SK-MEL-5 (cell line): ENCODE measurements at regions not wholly inside any gene's neighbourhood (a gene's known extent, or its start where the extent isn't known, plus 50 kb on each side); places are given as distances from the start of the nearest gene placed in this dataset.

ENCODE experiments used
- DNase-seq: peaks from one replicate; pipeline ENCODE4 v3.0.0-alpha.2; 2016; ENCODE audit warnings: low read depth, low spot score
- in situ Hi-C: cut with HindIII; loops from 2 replicates; pipeline ENCODE4 v1.10.0; 2016; ENCODE audit warnings: low sequenced_read_pairs, high pct_unique_total_duplicates, low pct_unique_long_range_greater_than_20kb

DNA sequence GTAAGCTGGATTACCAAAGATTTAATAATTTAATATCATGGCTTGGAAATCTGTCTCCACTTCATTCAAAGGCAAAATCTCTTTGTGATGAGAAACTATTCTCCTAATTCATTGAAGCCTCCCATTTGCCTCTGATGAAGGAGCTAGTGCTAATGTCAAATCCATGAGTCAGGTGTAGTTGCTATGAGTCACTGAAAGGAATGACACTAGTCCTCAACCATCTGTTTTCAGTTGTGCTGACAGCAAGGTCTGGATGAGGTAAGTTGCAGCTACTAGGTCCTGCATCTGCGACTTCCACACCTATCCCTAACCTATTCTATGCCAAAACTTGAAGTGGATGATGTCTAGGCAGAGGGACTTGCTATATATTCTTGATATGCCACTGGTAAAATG, 324.0 kb upstream of the UBE2E3 start:
- in situ Hi-C loops: no loop called here
- no peak for DNase-seq

DNA sequence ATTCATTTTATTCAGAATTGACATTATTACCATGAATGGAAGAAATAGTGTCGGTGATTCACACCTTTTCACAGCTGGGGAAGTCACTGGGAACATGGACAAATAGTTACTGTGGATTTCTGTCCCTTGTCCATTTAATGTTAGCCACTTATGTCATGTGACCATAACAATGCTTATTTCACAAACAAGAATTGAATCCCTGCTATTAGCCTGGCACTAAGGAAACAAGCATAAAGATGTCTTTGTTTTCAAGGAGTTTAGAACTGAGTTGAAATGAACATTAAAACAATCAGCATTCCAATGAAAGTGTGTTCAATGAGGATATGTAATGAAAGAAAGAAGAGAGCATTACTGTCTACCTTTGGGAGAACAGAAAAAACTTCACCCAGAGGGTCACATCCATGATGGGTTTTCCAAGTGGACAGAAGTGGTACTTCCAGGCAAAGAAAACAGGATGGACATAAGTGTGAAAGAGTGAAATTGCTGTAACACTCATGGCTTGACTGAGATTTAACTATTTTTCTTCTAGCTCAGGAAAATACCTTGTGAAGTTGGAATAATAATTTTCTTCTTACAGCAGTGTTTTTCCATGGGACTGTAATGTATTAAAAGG, 324.5 kb upstream of the UBE2E3 start:
- peak; percentile 37 for DNase-seq
- in situ Hi-C loops: no loop called here

DNA sequence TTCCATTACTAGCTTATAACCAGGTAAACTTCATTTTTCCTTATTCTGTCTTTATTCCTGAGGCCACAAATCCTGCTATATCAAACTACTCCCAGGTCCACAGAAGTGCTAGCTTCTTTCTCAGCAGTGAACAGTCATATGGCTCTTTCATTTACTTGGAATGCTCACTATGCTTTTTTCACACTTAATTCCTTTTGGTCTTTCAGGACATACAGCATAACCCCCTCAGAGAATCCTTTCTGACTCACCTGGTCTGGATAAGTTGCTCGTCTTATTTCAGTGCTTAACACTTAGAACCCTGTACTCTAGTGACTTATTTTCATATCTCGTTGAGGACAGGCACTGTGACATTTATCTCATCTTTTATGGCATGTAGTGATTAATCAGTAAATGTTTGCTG, 325.0 kb upstream of the UBE2E3 start:
- in situ Hi-C loops: no loop called here
- no peak for DNase-seq

DNA sequence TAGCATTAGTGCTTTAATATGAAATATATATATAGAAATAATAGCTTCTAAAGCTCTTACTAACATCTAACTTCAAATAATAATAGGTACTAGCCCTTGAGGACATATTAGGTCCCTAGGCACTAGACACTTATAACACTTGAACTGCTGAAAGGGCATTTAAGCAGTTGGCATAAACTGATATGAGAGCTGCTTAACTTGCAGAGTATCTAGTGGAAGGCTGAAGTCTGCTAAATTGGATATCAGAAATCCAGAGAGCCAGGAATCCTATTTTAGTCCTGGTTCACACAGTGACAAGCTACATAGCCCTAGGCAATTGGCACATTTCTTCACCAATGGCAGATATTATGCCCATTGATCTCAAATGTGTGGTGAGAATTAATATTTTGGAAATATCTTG, 326.9 kb upstream of the UBE2E3 start:
- in situ Hi-C loops: no loop called here
- no peak for DNase-seq

DNA sequence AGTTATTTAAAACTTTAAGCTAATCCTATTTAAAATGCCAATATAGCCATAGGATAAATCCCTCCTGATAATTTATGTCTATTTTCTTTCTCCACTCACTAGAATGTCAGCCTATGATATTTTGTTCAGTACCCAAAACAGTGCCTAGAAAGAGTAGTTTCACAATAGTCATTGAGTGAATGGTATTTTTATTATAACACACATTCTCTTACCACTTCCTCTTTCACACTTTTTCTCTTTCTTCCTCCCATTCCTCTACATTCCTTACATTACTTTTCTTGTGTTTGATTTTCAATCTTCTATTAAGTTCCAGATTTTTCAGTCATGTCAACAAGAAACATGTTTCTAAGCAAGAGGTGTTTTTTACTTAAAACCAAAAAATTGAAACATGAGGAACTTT, 327.6 kb upstream of the UBE2E3 start:
- in situ Hi-C loops: no loop called here
- no peak for DNase-seq

DNA sequence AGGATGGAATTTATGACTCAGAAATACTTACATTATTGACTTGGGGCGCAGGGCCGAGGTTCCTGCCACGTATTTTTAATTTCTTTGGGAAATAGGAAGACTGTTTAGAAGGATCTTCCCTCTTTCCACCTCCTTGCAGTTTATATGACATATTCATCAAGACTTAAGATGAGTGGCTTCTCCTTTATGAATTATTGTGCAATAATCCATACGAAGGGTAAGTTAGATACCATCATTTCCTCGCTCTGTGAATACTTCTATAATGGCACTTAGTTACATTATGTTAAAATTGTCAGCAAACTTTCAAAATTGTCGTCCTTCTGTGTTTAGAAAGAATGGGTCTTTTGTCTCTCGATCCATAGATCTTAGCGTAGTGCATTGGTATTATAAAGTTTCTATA, 328.8 kb upstream of the UBE2E3 start:
- in situ Hi-C loops: no loop called here
- DNase-seq: no peak

DNA sequence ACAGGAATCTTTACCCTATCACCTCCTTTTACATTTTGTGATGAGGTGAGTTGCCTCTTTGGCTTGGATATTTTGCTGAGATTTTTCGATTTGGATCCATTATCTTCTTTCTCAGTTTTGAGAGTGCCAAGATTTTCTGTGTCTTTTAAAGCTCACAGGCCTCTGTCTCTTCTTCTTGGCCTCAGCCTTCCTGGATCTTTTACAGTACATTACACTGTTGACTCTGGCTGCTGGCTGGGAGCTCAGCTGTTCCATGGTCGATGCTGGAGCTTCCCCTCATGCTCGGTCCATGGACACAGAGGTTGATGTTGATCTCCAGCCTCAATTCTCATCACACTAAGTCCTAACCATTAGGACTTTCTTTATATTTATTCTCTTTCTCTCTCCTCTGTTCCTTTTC, 332.8 kb upstream of the UBE2E3 start:
- in situ Hi-C loops: no loop called here
- DNase-seq: no peak

DNA sequence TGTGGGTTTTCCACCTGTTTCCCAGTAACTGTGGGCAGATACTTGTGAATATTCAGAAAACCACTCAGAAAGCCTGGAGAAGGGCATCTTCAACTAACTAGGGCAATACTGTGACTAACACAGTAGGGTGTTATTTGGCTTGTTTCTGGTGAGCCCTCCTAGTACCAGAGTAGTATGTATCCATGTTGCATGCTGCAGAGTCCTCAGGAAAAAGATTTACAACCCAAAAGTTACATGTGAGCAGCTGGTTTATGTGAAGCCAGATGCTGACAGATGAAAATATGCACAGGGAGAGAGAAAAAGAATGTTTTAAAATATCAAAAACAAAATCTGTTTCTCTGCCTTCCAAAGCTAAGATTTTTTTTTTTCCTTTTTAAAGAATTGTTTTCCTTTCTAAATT, 333.2 kb upstream of the UBE2E3 start:
- in situ Hi-C loops: no loop called here
- DNase-seq: no peak

DNA sequence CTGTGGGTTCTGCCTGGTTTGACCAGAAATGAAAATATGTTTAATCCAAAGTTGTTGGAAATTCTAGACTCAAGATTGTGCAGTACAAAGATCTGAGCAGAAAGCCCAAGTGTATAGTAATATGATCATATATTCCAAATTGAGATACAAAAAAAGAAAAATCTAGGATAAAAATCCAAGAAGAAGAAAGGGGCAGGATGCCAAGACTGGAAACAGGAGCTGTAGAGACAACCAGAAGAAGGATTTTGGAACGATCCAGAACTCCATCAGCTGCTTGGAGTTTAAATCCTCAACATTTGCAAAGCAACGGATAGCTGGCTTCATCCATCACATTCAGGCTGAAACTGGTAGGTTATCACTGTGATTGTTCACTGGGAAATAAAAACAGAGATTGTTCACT, 333.6 kb upstream of the UBE2E3 start:
- in situ Hi-C loops: no loop called here
- DNase-seq: no peak

DNA sequence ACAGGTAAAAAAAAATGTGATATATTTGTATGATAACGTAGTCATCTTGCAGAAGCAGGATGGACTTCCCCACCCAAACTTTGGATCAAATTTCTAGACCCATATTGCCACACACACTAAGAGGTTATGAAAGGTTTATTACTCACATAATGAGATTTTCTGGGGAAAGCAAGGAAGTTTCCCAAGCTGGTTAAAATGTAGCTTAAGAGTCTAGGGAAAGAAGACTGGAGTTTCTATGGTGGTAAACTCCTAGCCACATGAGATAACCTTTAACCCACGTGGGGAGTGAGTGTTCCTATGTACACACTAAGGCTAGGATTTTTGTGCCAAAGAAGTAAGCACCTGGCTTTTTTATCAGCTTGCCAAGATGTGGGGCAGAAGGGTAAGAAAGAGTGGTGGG, 335.7 kb upstream of the UBE2E3 start:
- in situ Hi-C loops: no loop called here
- DNase-seq: no peak

DNA sequence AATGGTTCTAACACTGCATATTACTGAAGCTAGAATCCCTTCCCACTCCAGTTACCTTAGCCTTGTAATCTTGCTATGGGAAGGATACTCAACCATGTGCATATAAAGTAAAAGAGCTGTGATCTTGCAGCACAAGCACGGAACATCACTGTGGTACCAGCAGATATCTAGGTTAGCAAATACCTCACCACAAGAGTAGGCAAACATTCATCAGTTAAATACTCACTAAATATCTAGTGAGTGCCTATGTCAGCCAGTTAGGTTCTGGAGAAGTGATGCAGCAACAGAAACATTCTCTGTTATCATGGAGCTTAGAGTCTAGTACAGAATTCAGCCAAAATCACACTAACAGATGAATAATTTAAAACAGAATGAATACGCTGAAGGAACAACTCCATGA, 349.6 kb upstream of the UBE2E3 start:
- in situ Hi-C loops: no loop called here
- DNase-seq: no peak

DNA sequence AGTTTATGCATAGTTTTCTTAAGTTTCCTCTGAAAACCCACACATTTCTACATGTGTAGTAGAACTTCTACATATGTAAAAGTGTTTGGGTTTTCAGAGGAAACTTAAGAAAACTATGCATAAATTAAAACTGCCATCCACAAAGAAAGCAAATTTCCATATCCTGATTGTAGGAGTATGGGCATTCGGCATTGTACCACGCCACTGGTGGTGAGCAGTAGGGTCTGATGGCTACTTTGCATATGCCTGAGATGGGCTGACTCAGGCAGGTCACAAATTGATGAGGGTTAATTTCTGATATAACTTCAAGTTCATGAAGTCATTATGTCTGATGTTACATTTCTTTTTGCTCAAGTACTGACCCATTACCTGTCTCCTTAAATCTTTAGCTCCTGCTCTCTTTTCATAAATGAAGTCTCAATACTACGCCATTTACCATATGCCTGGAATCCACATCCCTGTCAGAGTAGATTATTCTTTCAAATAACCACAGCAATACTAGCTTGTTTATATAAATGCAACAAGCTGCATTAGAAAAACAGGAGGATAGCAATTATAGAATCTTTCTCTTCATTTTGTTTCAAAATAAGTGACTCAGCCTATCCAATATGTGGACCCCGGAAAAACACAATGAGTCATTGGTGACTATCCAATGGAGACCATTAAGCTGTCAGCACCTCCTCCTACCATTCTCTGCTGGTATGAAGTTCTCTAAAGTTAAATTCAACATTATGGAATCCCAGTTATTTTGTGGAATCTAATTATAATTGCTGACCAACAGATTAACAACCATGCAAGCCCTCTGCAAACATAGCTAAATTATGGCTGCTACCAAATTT, 355.2 kb upstream of the UBE2E3 start:
- no peak for DNase-seq
- in situ Hi-C loops: no loop called here

DNA sequence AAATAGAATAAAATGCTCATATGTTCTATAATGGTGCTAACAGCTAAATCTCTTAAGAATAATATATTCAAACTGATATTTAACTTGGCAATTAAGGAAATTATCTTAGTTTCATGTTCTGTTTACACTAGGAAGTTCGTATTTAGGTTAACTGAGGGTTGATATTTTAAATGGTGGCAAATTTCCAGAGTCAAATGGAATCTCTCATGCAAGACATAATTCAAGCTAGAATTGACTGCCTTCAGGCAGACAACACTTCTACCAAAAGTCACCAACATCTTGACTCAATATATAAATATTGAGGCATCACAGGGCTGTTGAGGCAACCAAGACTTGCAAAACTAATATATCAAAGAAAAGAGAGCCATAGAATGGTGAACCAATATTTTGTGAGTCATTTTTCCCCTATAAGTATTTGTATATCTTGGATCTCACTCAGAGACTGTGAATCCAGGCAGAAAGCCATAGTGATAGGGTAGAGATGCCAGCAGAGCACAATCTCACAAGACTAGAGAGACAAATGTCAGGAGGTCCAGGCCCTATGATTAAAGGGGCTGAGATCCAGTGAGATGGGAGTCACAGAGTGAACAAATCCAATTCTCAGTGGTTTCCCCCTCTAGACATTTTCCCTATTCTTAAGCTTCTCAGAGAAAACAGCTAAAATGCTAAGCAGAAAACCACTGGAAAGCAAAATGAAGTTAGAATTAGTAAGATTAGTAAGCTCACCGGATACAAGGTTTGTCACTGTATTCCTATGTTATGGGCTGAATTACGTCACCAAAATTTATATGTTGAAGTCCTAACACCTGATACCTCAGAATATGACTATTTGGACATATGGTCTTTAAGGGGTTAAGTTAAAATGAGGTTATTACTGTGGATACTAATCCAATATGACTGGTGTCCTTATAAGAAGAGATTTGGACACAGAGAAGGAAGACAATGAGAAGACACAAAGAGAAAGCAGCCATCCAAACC, 358.2 kb upstream of the UBE2E3 start:
- in situ Hi-C loops: no loop called here
- DNase-seq: no peak

DNA sequence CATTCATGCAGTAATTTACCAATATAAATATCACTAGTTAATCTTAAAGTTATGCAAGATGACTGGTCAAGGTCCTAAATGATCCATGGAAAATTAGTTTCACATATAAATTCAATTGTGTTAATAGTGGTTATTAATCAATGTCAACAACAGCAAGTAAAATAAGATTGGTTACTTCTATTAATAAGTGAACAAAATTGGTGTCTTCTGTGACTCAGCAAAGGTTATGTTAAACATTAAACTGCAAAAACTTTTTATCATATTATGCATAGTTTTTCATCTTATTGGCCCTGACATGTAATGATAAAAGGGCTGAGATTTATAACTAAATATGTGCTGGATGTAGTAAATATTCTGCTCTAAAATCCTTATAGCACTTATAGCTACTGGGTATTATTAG, 359.0 kb upstream of the UBE2E3 start:
- in situ Hi-C loops: no loop called here
- no peak for DNase-seq

DNA sequence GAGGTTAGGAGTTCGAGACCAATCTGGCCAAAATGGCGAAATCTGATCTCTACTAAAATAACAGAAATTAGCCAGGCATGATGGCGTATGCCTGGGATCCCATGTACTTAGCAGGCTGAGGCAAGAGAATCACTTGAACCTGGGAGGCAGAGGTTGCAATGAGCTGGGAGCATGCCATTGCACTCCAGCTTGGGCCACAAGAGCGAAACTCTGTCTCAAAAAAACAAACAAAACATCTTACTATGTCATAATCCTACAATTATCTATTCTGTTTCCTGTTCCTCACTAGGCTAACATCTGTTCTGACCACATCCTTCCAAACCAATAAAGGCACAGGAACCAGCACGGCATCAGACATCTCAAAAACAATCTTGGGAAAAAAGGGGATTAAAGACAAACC, 361.8 kb upstream of the UBE2E3 start:
- in situ Hi-C loops: no loop called here
- no peak for DNase-seq

DNA sequence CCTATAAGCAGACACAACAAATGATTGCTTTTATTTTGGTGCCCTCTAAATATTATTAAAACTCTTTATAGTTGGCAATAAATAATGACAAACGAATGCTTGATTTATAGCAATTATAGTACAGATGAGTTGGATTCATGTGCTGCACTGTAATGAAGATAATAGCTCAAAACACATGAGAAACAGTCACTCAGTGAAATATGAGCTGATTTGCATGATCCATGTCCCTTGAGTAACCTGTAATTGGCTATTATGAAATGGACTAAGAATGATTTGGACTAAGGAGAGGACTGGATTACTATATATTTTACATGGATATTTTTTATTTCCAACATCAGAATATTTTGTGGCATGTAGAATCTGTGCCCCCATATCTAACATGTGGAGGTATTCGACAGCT, 365.6 kb upstream of the UBE2E3 start:
- in situ Hi-C loops: no loop called here
- DNase-seq: no peak

DNA sequence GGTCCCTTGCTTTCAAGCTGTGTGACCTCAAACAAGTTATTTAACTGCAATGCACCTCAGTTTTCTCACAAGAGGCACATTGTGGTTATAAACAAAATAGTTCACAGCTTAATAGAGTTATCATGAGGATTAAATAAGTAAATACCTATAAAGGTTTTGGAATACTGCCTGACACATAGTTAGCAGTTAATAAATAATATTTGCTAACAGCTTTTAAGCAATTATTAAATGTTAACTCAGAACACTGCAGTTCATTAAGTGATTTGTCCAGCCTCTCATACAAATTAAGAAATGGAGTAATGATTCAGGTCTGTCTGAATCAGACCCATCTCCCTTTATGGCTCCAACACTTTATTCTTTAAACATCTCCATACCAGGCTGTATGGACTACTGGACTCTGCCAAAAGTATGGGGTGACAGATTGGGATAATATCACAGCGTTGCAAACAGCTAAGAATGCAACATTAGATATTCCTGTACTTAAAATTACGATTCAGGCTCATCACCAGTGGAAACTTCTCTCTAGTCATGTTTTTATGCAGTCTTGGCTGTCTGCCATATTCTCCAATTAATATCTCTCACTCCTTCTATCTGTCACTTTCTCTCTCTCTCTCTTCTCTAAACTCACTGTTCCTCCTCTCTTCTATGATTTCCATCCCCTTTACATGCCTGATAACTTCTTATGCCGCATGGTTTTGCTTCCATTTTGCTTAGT, 370.6 kb upstream of the UBE2E3 start:
- in situ Hi-C loops: no loop called here
- no peak for DNase-seq

DNA sequence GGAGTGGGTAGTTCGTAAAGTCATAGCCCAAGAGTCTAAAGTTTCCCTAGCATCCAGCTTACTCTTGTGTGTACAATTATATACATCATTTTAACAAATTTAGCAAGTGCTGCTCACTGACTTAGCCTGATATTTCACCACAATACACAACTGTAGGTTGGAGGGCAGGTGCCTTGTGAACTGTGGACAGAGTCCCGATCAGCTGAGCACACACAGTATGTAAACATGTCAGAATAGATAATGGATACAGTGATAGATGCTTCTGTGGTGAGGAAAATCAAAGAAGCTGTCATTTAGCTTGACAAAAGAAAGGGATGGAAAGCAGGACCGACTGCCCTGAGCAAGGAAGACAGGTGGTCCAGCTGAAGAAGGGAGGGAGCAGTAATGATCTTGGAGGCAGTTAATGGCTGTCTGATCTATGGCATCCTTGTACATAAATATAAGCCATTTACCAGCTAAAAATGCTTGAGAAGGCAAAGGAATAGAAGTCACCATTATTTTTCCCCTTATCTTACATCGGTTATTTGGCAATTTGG, 372.8 kb upstream of the UBE2E3 start:
- in situ Hi-C loops: no loop called here
- DNase-seq: no peak
